Lower lobe of right lung (tissue), 2 donors: ENCODE measurements at regions not wholly inside any gene's neighbourhood (a gene's known extent, or its start where the extent isn't known, plus 50 kb on each side); places are given as distances from the start of the nearest gene placed in this dataset.

ENCODE experiments used
- ATAC-seq, 2 donors: fragments of 200-7000 bp; cut with Tn5 transposase; one replicate each; pipeline ENCODE4 v1.9.1; 2020 to 2022; ENCODE audit warnings: mild to moderate bottlenecking in 2 of 2, moderate library complexity in 2 of 2
- DNase-seq: peaks from one replicate; pipeline ENCODE4 v3.0.0-alpha.2; 2020
- H3K27ac ChIP-seq: fragments of 200-600 bp; one replicate; pipeline ENCODE4 v1.8.0; 2022
- H3K27me3 ChIP-seq: fragments of 200-600 bp; one replicate; pipeline ENCODE4 v1.8.0; 2022; ENCODE audit warnings: low read depth
- H3K36me3 ChIP-seq: fragments of 200-600 bp; one replicate; pipeline ENCODE4 v1.8.0; 2022; ENCODE audit warnings: mild to moderate bottlenecking
- H3K4me1 ChIP-seq: fragments of 200-600 bp; one replicate; pipeline ENCODE4 v1.8.0; 2022
- H3K4me3 ChIP-seq: fragments of 200-600 bp; one replicate; pipeline ENCODE4 v1.8.0; 2022; ENCODE audit warnings: mild to moderate bottlenecking
- H3K9me3 ChIP-seq: fragments of 200-600 bp; one replicate; pipeline ENCODE4 v1.8.0; 2022
- intact Hi-C: fragments of 100-400 bp; cut with DNase I; formaldehyde crosslinking; loops from one replicate; pipeline ENCODE4 v1.11.0; 2022
- TF ChIP-seq, protein P1 (sequence below): fragments of 200-600 bp; IDR thresholded peaks from one replicate; pipeline ENCODE4 v1.8.0; 2022; ENCODE audit warnings: antibody characterized with exemption, mild to moderate bottlenecking
- donor health status: DM: no; HTN: yes; CAD: no; lungs with severe emphysema.

DNA sequence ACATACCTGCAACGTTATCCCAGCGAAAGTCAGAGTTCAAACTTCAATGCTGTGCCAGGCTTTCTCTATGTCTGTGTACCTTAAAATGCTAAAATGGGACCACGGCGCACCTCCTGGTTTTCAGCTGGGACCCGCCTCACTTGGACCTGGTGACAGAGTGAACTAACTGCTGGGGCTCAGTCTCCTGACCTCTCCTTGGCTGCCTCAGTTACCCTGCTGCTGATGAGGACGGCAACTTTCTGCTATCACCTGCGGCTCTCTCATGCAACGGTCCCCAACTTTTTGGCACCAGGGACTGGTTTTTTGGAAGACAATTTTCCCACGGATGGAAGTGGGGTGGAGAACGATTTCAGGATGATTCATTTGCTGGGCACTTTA lies 402.8 kb downstream of the BRD1 start:
- Histone ChIP-seq H3K4me1 (no peaks in the 10 kb centered on the region), H3K27me3 (no peaks in the 10 kb centered on the region), H3K9me3 (peaks cover 7% of the 10 kb centered on the region), H3K4me3 (no peak overlapping the region), H3K27ac (no peak overlapping the region), H3K36me3 (no peaks in the 10 kb centered on the region)
- intact Hi-C loops = no loop called here
- no peak for DNase-seq
- TF ChIP-seq, protein P1, sequence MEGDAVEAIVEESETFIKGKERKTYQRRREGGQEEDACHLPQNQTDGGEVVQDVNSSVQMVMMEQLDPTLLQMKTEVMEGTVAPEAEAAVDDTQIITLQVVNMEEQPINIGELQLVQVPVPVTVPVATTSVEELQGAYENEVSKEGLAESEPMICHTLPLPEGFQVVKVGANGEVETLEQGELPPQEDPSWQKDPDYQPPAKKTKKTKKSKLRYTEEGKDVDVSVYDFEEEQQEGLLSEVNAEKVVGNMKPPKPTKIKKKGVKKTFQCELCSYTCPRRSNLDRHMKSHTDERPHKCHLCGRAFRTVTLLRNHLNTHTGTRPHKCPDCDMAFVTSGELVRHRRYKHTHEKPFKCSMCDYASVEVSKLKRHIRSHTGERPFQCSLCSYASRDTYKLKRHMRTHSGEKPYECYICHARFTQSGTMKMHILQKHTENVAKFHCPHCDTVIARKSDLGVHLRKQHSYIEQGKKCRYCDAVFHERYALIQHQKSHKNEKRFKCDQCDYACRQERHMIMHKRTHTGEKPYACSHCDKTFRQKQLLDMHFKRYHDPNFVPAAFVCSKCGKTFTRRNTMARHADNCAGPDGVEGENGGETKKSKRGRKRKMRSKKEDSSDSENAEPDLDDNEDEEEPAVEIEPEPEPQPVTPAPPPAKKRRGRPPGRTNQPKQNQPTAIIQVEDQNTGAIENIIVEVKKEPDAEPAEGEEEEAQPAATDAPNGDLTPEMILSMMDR = no peak
- ATAC-seq = no peak

DNA sequence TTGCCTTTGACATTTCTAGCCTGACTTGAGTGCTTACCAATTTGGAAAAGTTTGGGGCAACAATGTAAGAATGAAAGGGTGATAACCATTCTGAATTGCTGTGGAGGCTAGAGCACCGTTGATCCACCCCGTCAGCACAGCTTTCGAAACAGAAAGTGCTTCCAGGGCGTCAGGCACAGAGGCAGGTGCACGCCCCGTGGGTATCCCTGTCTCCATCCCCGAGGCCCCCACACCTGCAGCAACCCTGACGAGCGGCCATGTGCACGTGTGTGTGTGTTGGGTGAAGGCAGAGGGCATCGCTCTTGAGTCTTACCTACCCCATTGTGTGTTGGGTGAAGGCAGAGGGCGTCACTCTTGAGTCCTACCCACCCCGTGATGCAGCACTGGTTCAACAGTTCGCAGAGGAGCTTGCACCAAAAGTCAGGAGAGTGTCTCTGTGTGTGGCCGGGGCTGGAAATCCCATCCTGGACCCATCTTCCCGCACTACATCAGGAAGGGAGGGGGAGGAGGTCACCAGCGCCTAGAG lies 404.5 kb downstream of the BRD1 start:
- H3K27ac ChIP-seq = no peak overlapping the region

DNA sequence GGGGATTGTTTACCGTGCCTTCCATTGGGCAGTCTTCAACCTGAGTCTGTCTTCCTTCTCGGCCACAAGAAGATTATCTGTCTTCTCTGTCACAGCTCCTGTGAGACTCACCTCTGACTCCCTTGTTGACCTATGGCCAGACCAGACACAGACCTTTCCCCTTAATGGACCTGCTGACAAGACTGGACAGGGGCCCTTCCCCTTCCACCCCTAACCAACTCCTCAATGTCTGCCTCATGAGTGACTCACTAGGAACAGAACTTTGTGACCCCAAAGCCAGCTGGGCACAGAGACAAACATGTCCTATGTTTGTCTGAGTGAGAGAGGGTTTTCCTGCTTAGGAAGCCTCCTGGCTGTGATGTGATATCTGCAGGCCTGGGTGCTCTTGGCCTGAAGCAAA lies 405.0 kb downstream of the BRD1 start:
- intact Hi-C loops = no loop called here
- ATAC-seq (no peak), DNase-seq (no peak)
- Histone ChIP-seq H3K4me3 (no peak overlapping the region), H3K9me3 (peaks cover 7% of the 10 kb centered on the region), H3K4me1 (no peaks in the 10 kb centered on the region), H3K36me3 (no peaks in the 10 kb centered on the region), H3K27me3 (no peaks in the 10 kb centered on the region), H3K27ac (no peak overlapping the region)
- TF ChIP-seq, protein P1 = no peak

More for the DNA sequence above, 404.5 kb downstream of the BRD1 start:
- ATAC-seq (no peak), DNase-seq (no peak)
- Histone ChIP-seq H3K4me3 (no peak overlapping the region), H3K4me1 (no peaks in the 10 kb centered on the region), H3K27me3 (no peaks in the 10 kb centered on the region), H3K9me3 (peaks cover 7% of the 10 kb centered on the region), H3K36me3 (no peaks in the 10 kb centered on the region)
- TF ChIP-seq, protein P1 = no peak
- intact Hi-C loops = no loop called here

DNA sequence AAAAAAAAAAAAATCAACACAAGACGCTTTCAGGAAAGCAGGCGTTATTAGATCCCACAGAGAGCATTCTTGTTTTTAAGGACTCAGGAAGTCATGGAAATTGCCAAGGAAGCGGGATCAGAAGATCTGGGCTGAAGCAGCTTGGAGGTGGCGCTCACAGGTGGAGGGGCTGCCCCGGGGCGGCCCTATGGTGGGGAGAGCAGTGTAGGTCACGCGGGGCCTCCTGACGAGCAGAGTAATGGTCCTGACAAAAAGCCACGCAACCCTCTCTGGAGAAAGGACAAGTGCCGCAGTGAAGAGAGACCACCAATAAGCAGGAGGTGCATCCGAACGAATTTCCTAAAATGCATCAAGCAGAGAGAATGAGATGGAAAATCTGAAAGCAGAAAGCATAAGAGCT lies 407.0 kb downstream of the BRD1 start:
- H3K4me1 ChIP-seq = no peaks in the 10 kb centered on the region
- TF ChIP-seq, protein P1 = no peak
- no peak for ATAC-seq
- H3K9me3 ChIP-seq = peaks cover 7% of the 10 kb centered on the region
- no peaks in the 10 kb centered on the region for H3K36me3 ChIP-seq
- H3K27ac ChIP-seq = no peak overlapping the region
- DNase-seq = no peak
- intact Hi-C loops = no loop called here
- no peaks in the 10 kb centered on the region for H3K27me3 ChIP-seq
- no peak overlapping the region for H3K4me3 ChIP-seq

DNA sequence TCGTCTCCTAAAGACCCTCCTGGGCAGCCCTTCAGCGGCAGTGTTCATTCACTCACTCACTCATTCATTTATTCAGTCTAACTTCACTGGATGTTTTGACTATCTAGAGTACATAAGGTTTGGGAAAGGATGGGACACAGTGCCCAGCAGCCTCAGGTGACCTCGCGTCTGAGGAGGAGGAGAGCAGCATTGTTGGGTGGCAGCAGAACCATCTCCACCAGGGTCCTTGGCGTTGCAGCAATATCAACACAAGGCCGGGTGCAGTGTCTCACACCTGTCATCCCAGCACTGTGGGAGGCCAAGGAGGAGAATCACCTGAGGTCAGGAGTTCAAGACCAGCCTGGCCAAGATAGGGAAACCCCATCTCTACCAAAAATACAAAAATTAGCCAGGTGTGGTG lies 408.0 kb downstream of the BRD1 start:
- peaks cover 7% of the 10 kb centered on the region for H3K9me3 ChIP-seq
- TF ChIP-seq, protein P1 = no peak
- no peaks in the 10 kb centered on the region for H3K36me3 ChIP-seq
- no peak overlapping the region for H3K4me3 ChIP-seq
- DNase-seq (no peak), ATAC-seq (no peak)
- intact Hi-C loops = no loop called here
- no peak overlapping the region for H3K27ac ChIP-seq
- no peaks in the 10 kb centered on the region for H3K4me1 ChIP-seq
- H3K27me3 ChIP-seq = no peaks in the 10 kb centered on the region

DNA sequence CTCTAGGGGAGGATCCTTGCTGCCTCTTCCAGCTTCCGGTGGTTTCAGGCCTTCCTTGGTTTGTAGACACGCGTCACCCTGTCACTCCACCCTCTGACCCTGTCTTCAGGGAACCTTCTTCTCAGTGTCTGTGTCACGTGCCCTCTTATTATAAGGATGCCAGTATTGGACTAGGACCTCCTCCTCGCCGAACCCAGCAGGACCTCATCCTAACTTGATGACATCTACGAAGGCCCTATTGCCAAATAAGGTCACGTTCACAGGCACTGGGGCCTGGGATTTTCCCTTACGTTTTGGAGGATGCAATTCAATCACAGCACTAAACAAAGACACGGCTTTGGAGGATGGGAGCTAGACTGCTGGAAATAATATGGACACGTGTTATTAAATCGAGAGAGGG lies 408.7 kb downstream of the BRD1 start:
- Histone ChIP-seq H3K4me1 (no peaks in the 10 kb centered on the region), H3K4me3 (no peak overlapping the region), H3K27ac (no peak overlapping the region), H3K9me3 (peaks cover 7% of the 10 kb centered on the region), H3K36me3 (no peaks in the 10 kb centered on the region), H3K27me3 (no peaks in the 10 kb centered on the region)
- DNase-seq = no peak
- intact Hi-C loops = no loop called here
- ATAC-seq = no peak
- TF ChIP-seq, protein P1 = no peak
